Nephron progenitor cell (in vitro differentiated cells): ENCODE measurements at regions not wholly inside any gene's neighbourhood (a gene's known extent, or its start where the extent isn't known, plus 50 kb on each side); places are given as distances from the start of the nearest gene placed in this dataset.

Source experiments
- DNase-seq: peaks from one replicate; pipeline ENCODE4 v3.0.0; 2021
- H3K27ac Mint-ChIP-seq: 2 replicates; pipeline ENCODE4 v1.8.0; 2021; ENCODE audit warnings: mild to moderate bottlenecking, moderate library complexity, mixed read lengths
- H3K27me3 Mint-ChIP-seq: 2 replicates; pipeline ENCODE4 v1.8.0; 2021; ENCODE audit warnings: mild to moderate bottlenecking, low read depth, mixed read lengths; ENCODE audit not compliant: poor library complexity
- H3K36me3 Mint-ChIP-seq: 2 replicates; pipeline ENCODE4 v1.8.0; 2021; ENCODE audit warnings: low read depth, mixed read lengths
- H3K4me1 Mint-ChIP-seq: 2 replicates; pipeline ENCODE4 v1.8.0; 2021; ENCODE audit warnings: mixed read lengths
- H3K4me3 Mint-ChIP-seq: 2 replicates; pipeline ENCODE4 v1.8.0; 2021; ENCODE audit warnings: mild to moderate bottlenecking, moderate library complexity, mixed read lengths
- H3K9me3 Mint-ChIP-seq: 2 replicates; pipeline ENCODE4 v1.8.0; 2021; ENCODE audit warnings: mild to moderate bottlenecking, moderate library complexity, mixed read lengths
- CTCF ChIP-seq: fragments of 200-600 bp; sonication (generic); IDR thresholded peaks from 2 replicates; pipeline ENCODE4 v1.5.0; 2021; ENCODE audit warnings: antibody characterized with exemption

- no peak for DNase-seq
- TF ChIP-seq CTCF = no peak
- no peaks in the 10 kb centered on the region for H3K36me3 Mint-ChIP-seq
- H3K27ac Mint-ChIP-seq = no peak overlapping the region
- H3K4me3 Mint-ChIP-seq = no peak overlapping the region
- H3K27me3 Mint-ChIP-seq = peaks cover 14% of the 10 kb centered on the region
- no peaks in the 10 kb centered on the region for H3K4me1 Mint-ChIP-seq
- H3K9me3 Mint-ChIP-seq = no peaks in the 10 kb centered on the region
Observed at GRCh38 chr10:126839094-126839761, 66.0 kb upstream of the DOCK1 start.

- no peak overlapping the region for H3K4me3 Mint-ChIP-seq
- no peaks in the 10 kb centered on the region for H3K36me3 Mint-ChIP-seq
- no peaks in the 10 kb centered on the region for H3K9me3 Mint-ChIP-seq
- no peak for DNase-seq
- peaks cover 14% of the 10 kb centered on the region for H3K27me3 Mint-ChIP-seq
- no peaks in the 10 kb centered on the region for H3K4me1 Mint-ChIP-seq
- TF ChIP-seq CTCF = no peak
- no peak overlapping the region for H3K27ac Mint-ChIP-seq
Observed at GRCh38 chr10:126840576-126841135, 64.6 kb upstream of the DOCK1 start.

GRCh38 chr10:126841341-126841895 lies 63.8 kb upstream of the DOCK1 start:
- H3K9me3 Mint-ChIP-seq = no peaks in the 10 kb centered on the region
- peaks cover 11% of the 10 kb centered on the region for H3K27me3 Mint-ChIP-seq
- no peak overlapping the region for H3K4me3 Mint-ChIP-seq
- no peak for DNase-seq
- no peaks in the 10 kb centered on the region for H3K36me3 Mint-ChIP-seq
- no peak overlapping the region for H3K27ac Mint-ChIP-seq
- TF ChIP-seq CTCF = no peak
- H3K4me1 Mint-ChIP-seq = no peaks in the 10 kb centered on the region

- Mint-ChIP-seq H3K4me1 (no peaks in the 10 kb centered on the region), H3K27ac (no peak overlapping the region), H3K9me3 (no peaks in the 10 kb centered on the region), H3K4me3 (no peak overlapping the region), H3K36me3 (no peaks in the 10 kb centered on the region), H3K27me3 (peaks cover 7% of the 10 kb centered on the region)
- no peak for DNase-seq
- no peak for TF ChIP-seq CTCF
Observed at GRCh38 chr10:126842356-126842755, 62.9 kb upstream of the DOCK1 start.

GRCh38 chr10:126842836-126843235 lies 62.4 kb upstream of the DOCK1 start:
- no peaks in the 10 kb centered on the region for H3K36me3 Mint-ChIP-seq
- no peak for DNase-seq
- H3K9me3 Mint-ChIP-seq = no peaks in the 10 kb centered on the region
- no peak for TF ChIP-seq CTCF
- no peaks in the 10 kb centered on the region for H3K4me1 Mint-ChIP-seq
- no peak overlapping the region for H3K4me3 Mint-ChIP-seq
- H3K27me3 Mint-ChIP-seq = peaks cover 7% of the 10 kb centered on the region
- peak overlapping the region; percentile 83 for H3K27ac Mint-ChIP-seq
